ENCODE measurements at regions not wholly inside any gene's neighbourhood (a gene's known extent, or its start where the extent isn't known, plus 50 kb on each side); places are given as distances from the start of the nearest gene placed in this dataset.

- WGBS, 2 experiments (ENCODE audit: insufficient coverage in 2 of 2): 94 to 96% methylated on average over 22 to 28 of the region's 28 CpGs
Measured at GRCh38 chr13:111844222-111844671, 222.7 kb upstream of the SOX1 start.

GRCh38 chr13:111844682-111845081 lies 222.3 kb upstream of the SOX1 start:
- Histone ChIP-seq H3K27ac (ENCODE audit: low read depth, low read length, severe bottlenecking) (no peak overlapping the region), H3K9me3 (ENCODE audit: control insufficient read depth, low read length) (no peaks in the 10 kb centered on the region), H3K36me3 (ENCODE audit: control insufficient read depth, insufficient read depth, low read length) (no peaks in the 10 kb centered on the region), H3K4me3 (ENCODE audit: extremely low read depth, insufficient read depth, low read length, poor library complexity, severe bottlenecking) (no peak overlapping the region), H3K4me1 (ENCODE audit: control insufficient read depth, insufficient read depth, low read length, poor library complexity, severe bottlenecking) (peaks cover 9% of the 10 kb centered on the region)
- 96 to 98% methylated on average over 20 of the region's 20 CpGs for WGBS, 2 experiments (ENCODE audit: insufficient coverage in 2 of 2)

More at GRCh38 chr13:111844222-111844671, 222.7 kb upstream of the SOX1 start:
- H3K36me3 ChIP-seq (ENCODE audit: control insufficient read depth, insufficient read depth, low read length): no peaks in the 10 kb centered on the region
- peaks cover 9% of the 10 kb centered on the region for H3K4me1 ChIP-seq (ENCODE audit: control insufficient read depth, insufficient read depth, low read length, poor library complexity, severe bottlenecking)
- H3K4me3 ChIP-seq (ENCODE audit: extremely low read depth, insufficient read depth, low read length, poor library complexity, severe bottlenecking): no peak overlapping the region
- no peaks in the 10 kb centered on the region for H3K9me3 ChIP-seq (ENCODE audit: control insufficient read depth, low read length)
- no peak overlapping the region for H3K27ac ChIP-seq (ENCODE audit: low read depth, low read length, severe bottlenecking)

- Histone ChIP-seq H3K4me1 (ENCODE audit: control insufficient read depth, insufficient read depth, low read length, poor library complexity, severe bottlenecking) (peaks cover 9% of the 10 kb centered on the region), H3K4me3 (ENCODE audit: extremely low read depth, insufficient read depth, low read length, poor library complexity, severe bottlenecking) (no peak overlapping the region), H3K9me3 (ENCODE audit: control insufficient read depth, low read length) (no peaks in the 10 kb centered on the region), H3K36me3 (ENCODE audit: control insufficient read depth, insufficient read depth, low read length) (no peaks in the 10 kb centered on the region), H3K27ac (ENCODE audit: low read depth, low read length, severe bottlenecking) (no peak overlapping the region)
- 32 to 44% methylated on average over 28 to 29 of the region's 29 CpGs for WGBS, 2 experiments (ENCODE audit: insufficient coverage in 2 of 2)
Measured at GRCh38 chr13:111845621-111846351, 221.2 kb upstream of the SOX1 start.

GRCh38 chr13:111846391-111847159 lies 220.4 kb upstream of the SOX1 start:
- no peak overlapping the region for H3K4me3 ChIP-seq (ENCODE audit: extremely low read depth, insufficient read depth, low read length, poor library complexity, severe bottlenecking)
- H3K27ac ChIP-seq (ENCODE audit: low read depth, low read length, severe bottlenecking): no peak overlapping the region
- H3K4me1 ChIP-seq (ENCODE audit: control insufficient read depth, insufficient read depth, low read length, poor library complexity, severe bottlenecking): peaks cover 9% of the 10 kb centered on the region
- no peaks in the 10 kb centered on the region for H3K36me3 ChIP-seq (ENCODE audit: control insufficient read depth, insufficient read depth, low read length)
- 60 to 71% methylated on average over 8 of the region's 14 CpGs for WGBS, 2 experiments (ENCODE audit: insufficient coverage in 2 of 2)
- no peaks in the 10 kb centered on the region for H3K9me3 ChIP-seq (ENCODE audit: control insufficient read depth, low read length)

- 92% methylated on average over 2 of the region's 3 CpGs; no CpG with 5 or more reads in 1 of the 2 experiments for WGBS, 2 experiments (ENCODE audit: insufficient coverage in 2 of 2)
- Histone ChIP-seq H3K36me3 (ENCODE audit: control insufficient read depth, insufficient read depth, low read length) (no peaks in the 10 kb centered on the region), H3K27ac (ENCODE audit: low read depth, low read length, severe bottlenecking) (no peak overlapping the region), H3K9me3 (ENCODE audit: control insufficient read depth, low read length) (no peaks in the 10 kb centered on the region), H3K4me3 (ENCODE audit: extremely low read depth, insufficient read depth, low read length, poor library complexity, severe bottlenecking) (no peak overlapping the region), H3K4me1 (ENCODE audit: control insufficient read depth, insufficient read depth, low read length, poor library complexity, severe bottlenecking) (peaks cover 9% of the 10 kb centered on the region)
Measured at GRCh38 chr13:111847964-111848363, 219.0 kb upstream of the SOX1 start.

GRCh38 chr13:111850458-111850857 lies 216.5 kb upstream of the SOX1 start:
- no peak overlapping the region for H3K27ac ChIP-seq (ENCODE audit: low read depth, low read length, severe bottlenecking)
- H3K9me3 ChIP-seq (ENCODE audit: control insufficient read depth, low read length): no peaks in the 10 kb centered on the region
- H3K36me3 ChIP-seq (ENCODE audit: control insufficient read depth, insufficient read depth, low read length): no peaks in the 10 kb centered on the region
- WGBS, 2 experiments (ENCODE audit: insufficient coverage in 2 of 2): 97% methylated on average over 4 of the region's 7 CpGs; no CpG with 5 or more reads in 1 of the 2 experiments
- peaks cover 9% of the 10 kb centered on the region for H3K4me1 ChIP-seq (ENCODE audit: control insufficient read depth, insufficient read depth, low read length, poor library complexity, severe bottlenecking)
- H3K4me3 ChIP-seq (ENCODE audit: extremely low read depth, insufficient read depth, low read length, poor library complexity, severe bottlenecking): no peak overlapping the region

- H3K27ac ChIP-seq (ENCODE audit: low read depth, low read length, severe bottlenecking): no peak overlapping the region
- no peaks in the 10 kb centered on the region for H3K36me3 ChIP-seq (ENCODE audit: control insufficient read depth, insufficient read depth, low read length)
- H3K4me1 ChIP-seq (ENCODE audit: control insufficient read depth, insufficient read depth, low read length, poor library complexity, severe bottlenecking): peaks cover 5% of the 10 kb centered on the region
- H3K4me3 ChIP-seq (ENCODE audit: extremely low read depth, insufficient read depth, low read length, poor library complexity, severe bottlenecking): no peak overlapping the region
- WGBS, 2 experiments (ENCODE audit: insufficient coverage in 2 of 2): 50 to 59% methylated on average over 1 to 5 of the region's 5 CpGs
- no peaks in the 10 kb centered on the region for H3K9me3 ChIP-seq (ENCODE audit: control insufficient read depth, low read length)
Measured at GRCh38 chr13:111850976-111851375, 216.0 kb upstream of the SOX1 start.

GRCh38 chr13:111852725-111853518 lies 214.0 kb upstream of the SOX1 start:
- no peaks in the 10 kb centered on the region for H3K4me1 ChIP-seq (ENCODE audit: control insufficient read depth, insufficient read depth, low read length, poor library complexity, severe bottlenecking)
- WGBS, 2 experiments (ENCODE audit: insufficient coverage in 2 of 2): 84 to 86% methylated on average over 21 of the region's 23 CpGs
- no peak overlapping the region for H3K27ac ChIP-seq (ENCODE audit: low read depth, low read length, severe bottlenecking)
- H3K4me3 ChIP-seq (ENCODE audit: extremely low read depth, insufficient read depth, low read length, poor library complexity, severe bottlenecking): no peak overlapping the region
- no peaks in the 10 kb centered on the region for H3K36me3 ChIP-seq (ENCODE audit: control insufficient read depth, insufficient read depth, low read length)
- no peaks in the 10 kb centered on the region for H3K9me3 ChIP-seq (ENCODE audit: control insufficient read depth, low read length)

GRCh38 chr13:111853721-111854120 lies 213.2 kb upstream of the SOX1 start:
- no peaks in the 10 kb centered on the region for H3K36me3 ChIP-seq (ENCODE audit: control insufficient read depth, insufficient read depth, low read length)
- WGBS, 2 experiments (ENCODE audit: insufficient coverage in 2 of 2): 77 to 85% methylated on average over 8 to 9 of the region's 12 CpGs
- no peaks in the 10 kb centered on the region for H3K9me3 ChIP-seq (ENCODE audit: control insufficient read depth, low read length)
- H3K27ac ChIP-seq (ENCODE audit: low read depth, low read length, severe bottlenecking): no peak overlapping the region
- H3K4me3 ChIP-seq (ENCODE audit: extremely low read depth, insufficient read depth, low read length, poor library complexity, severe bottlenecking): no peak overlapping the region
- H3K4me1 ChIP-seq (ENCODE audit: control insufficient read depth, insufficient read depth, low read length, poor library complexity, severe bottlenecking): no peaks in the 10 kb centered on the region

- 66 to 77% methylated on average over 5 to 10 of the region's 13 CpGs for WGBS, 2 experiments (ENCODE audit: insufficient coverage in 2 of 2)
- no peaks in the 10 kb centered on the region for H3K9me3 ChIP-seq (ENCODE audit: control insufficient read depth, low read length)
- H3K4me1 ChIP-seq (ENCODE audit: control insufficient read depth, insufficient read depth, low read length, poor library complexity, severe bottlenecking): no peaks in the 10 kb centered on the region
- no peaks in the 10 kb centered on the region for H3K36me3 ChIP-seq (ENCODE audit: control insufficient read depth, insufficient read depth, low read length)
- no peak overlapping the region for H3K27ac ChIP-seq (ENCODE audit: low read depth, low read length, severe bottlenecking)
- H3K4me3 ChIP-seq (ENCODE audit: extremely low read depth, insufficient read depth, low read length, poor library complexity, severe bottlenecking): no peak overlapping the region
Measured at GRCh38 chr13:111854403-111854802, 212.5 kb upstream of the SOX1 start.
